Mucosa of rectum (tissue), 2 donors: ENCODE measurements at regions not wholly inside any gene's neighbourhood (a gene's known extent, or its start where the extent isn't known, plus 50 kb on each side); places are given as distances from the start of the nearest gene placed in this dataset.

Source experiments
- H3K27ac ChIP-seq, 2 donors: one replicate each; pipeline ENCODE4 v1.7.0; 2013; ENCODE audit warnings: inconsistent platforms in 2 of 2, low read depth in 2 of 2, low read length in 2 of 2
- H3K27me3 ChIP-seq, 2 donors: one replicate each; pipeline ENCODE4 v1.7.0; 2013; ENCODE audit warnings: low read length in 2 of 2; ENCODE audit not compliant: control insufficient read depth in 2 of 2, insufficient read depth in 2 of 2
- H3K36me3 ChIP-seq, 2 donors: one replicate each; pipeline ENCODE4 v1.7.0; 2013; ENCODE audit warnings: low read length in 2 of 2; ENCODE audit not compliant: control insufficient read depth in 2 of 2, insufficient read depth in 2 of 2
- H3K4me1 ChIP-seq, 2 donors: one replicate each; pipeline ENCODE4 v1.7.0; 2013; ENCODE audit warnings: low read length in 2 of 2, mild to moderate bottlenecking in 1 of 2; ENCODE audit not compliant: control insufficient read depth in 2 of 2, insufficient read depth in 2 of 2
- H3K4me3 ChIP-seq, 2 donors: one replicate each; pipeline ENCODE4 v1.7.0; 2013; ENCODE audit warnings: low read length in 2 of 2
- H3K9ac ChIP-seq, 2 donors: one replicate each; pipeline ENCODE4 v1.7.0; 2013; ENCODE audit warnings: low read length in 2 of 2, low read depth in 1 of 2, mild to moderate bottlenecking in 1 of 2
- H3K9me3 ChIP-seq, 2 donors: one replicate each; pipeline ENCODE4 v1.7.0; 2013; ENCODE audit warnings: low read length in 2 of 2; ENCODE audit not compliant: control insufficient read depth in 2 of 2
- donor health status: healthy.
- donor health status: Normal muscosa, but diverticular disease.

GRCh38 chr2:19677215-19677777, 224.5 kb downstream of the TTC32 start:
- Histone ChIP-seq H3K9ac (no peak overlapping the region), H3K9me3 (no peaks in the 10 kb centered on the region), H3K27ac (no peak overlapping the region), H3K27me3 (no peaks in the 10 kb centered on the region), H3K36me3 (no peaks in the 10 kb centered on the region), H3K4me1 (no peaks in the 10 kb centered on the region), H3K4me3 (no peak overlapping the region)

DNA sequence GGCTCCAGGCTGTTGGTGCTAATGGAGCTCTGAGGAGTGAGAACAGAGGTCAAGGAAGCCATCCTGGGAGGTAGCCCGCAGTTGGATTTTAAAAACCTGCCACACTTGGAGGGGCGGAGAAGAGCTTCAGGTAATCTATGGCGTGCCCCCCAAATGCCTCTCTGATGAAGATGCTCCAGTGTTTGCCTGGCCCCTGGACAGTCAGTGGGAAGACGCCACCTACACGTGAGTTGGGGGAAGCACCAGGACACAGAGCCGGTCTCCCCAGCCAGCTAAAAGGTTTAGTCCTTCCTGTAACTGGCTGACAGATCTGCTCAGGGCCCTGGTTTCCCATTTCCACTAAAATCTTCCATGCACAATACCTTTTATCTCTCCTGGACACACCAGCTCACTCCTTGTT, 225.0 kb downstream of the TTC32 start:
- H3K4me1 ChIP-seq, result no peaks in the 10 kb centered on the region
- no peaks in the 10 kb centered on the region for H3K36me3 ChIP-seq
- H3K27ac ChIP-seq, result no peak overlapping the region
- no peaks in the 10 kb centered on the region for H3K9me3 ChIP-seq
- H3K9ac ChIP-seq, result no peak overlapping the region
- H3K4me3 ChIP-seq, result no peak overlapping the region
- no peaks in the 10 kb centered on the region for H3K27me3 ChIP-seq

- Histone ChIP-seq H3K36me3 (no peaks in the 10 kb centered on the region), H3K4me3 (no peak overlapping the region), H3K9ac (no peak overlapping the region), H3K4me1 (no peaks in the 10 kb centered on the region), H3K27me3 (no peaks in the 10 kb centered on the region), H3K9me3 (no peaks in the 10 kb centered on the region), H3K27ac (no peak overlapping the region)
These were observed 225.8 kb downstream of the TTC32 start for GRCh38 chr2:19675856-19676460.

GRCh38 chr2:19675003-19675629, 226.7 kb downstream of the TTC32 start:
- Histone ChIP-seq H3K27ac (no peak overlapping the region), H3K4me3 (no peak overlapping the region), H3K36me3 (no peaks in the 10 kb centered on the region), H3K9ac (no peak overlapping the region), H3K27me3 (no peaks in the 10 kb centered on the region), H3K9me3 (no peaks in the 10 kb centered on the region), H3K4me1 (no peaks in the 10 kb centered on the region)

GRCh38 chr2:19674051-19675002, 227.5 kb downstream of the TTC32 start:
- H3K9ac ChIP-seq, result no peak overlapping the region
- no peak overlapping the region for H3K4me3 ChIP-seq
- H3K27me3 ChIP-seq, result no peaks in the 10 kb centered on the region
- no peaks in the 10 kb centered on the region for H3K9me3 ChIP-seq
- no peak overlapping the region for H3K27ac ChIP-seq
- no peaks in the 10 kb centered on the region for H3K36me3 ChIP-seq
- H3K4me1 ChIP-seq, result no peaks in the 10 kb centered on the region

DNA sequence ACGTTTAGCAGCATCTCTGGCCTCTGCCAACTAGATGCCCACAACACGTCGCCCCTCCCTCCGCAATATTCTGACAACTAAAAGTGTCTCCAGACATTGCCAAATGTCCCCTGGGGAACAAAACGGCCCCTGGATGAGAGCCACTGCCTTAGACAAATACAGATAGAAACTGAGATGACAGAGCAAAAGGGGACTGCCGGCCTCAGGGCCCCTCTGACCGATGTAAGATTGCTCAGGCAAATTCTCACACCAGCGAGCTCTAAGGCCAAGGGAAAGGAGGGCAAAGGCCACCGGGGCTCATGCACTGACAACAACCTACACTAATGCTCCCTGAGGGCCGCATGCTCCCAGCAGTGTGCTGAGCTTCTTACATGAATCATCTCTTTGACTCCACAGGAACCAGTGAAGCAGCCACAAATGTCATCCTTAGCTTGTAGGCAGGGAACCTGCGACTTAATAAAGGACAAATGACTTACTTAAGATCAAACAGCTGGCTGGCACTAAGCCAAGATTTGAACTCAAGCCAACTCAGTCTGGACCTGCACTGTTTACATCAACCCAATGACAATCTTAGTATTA, 228.5 kb downstream of the TTC32 start:
- Histone ChIP-seq H3K27ac (no peak overlapping the region), H3K9ac (no peak overlapping the region), H3K4me1 (no peaks in the 10 kb centered on the region), H3K36me3 (no peaks in the 10 kb centered on the region), H3K9me3 (no peaks in the 10 kb centered on the region), H3K27me3 (no peaks in the 10 kb centered on the region), H3K4me3 (no peak overlapping the region)

DNA sequence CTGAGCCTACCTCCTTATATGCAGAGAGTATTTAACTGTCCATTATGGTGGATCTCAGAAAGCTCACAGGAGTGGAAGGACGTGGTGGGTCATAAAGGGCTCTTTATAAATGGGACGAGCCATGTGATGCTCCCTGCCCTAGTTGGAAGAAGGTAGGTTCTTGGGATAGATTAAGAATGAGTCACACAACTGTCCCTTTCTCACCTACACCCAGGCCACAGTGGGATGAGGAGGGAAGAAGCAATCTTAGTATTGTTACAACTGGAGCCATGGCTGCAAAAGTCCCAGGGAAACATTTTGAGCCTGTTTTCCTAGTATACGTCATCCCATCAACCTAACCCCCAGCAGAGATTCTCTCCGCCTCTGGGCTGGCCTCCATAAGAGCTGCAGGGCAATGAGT, 229.9 kb downstream of the TTC32 start:
- no peak overlapping the region for H3K4me3 ChIP-seq
- H3K27ac ChIP-seq, result no peak overlapping the region
- H3K9me3 ChIP-seq, result no peaks in the 10 kb centered on the region
- H3K9ac ChIP-seq, result no peak overlapping the region
- H3K27me3 ChIP-seq, result no peaks in the 10 kb centered on the region
- no peaks in the 10 kb centered on the region for H3K4me1 ChIP-seq
- no peaks in the 10 kb centered on the region for H3K36me3 ChIP-seq

DNA sequence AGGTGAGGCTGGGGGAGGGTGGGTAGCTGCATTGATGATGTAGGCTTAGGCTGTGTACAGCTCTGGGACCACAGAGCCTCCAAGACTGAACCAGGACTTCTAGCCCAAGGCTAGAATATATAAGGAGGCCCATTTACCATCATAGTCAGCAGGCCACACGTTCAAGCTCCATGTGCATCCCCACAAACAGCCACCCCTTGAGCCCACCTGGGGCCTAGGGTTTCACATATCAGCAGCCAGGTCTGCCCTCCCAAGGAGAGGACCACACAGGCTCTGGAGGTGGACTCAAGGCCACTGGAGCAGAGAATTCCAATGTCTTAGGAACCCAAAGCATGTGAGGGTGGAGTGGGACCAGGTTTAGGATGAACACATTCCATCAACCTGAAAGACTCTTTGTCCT, 230.5 kb downstream of the TTC32 start:
- H3K9ac ChIP-seq, result no peak overlapping the region
- no peak overlapping the region for H3K4me3 ChIP-seq
- no peak overlapping the region for H3K27ac ChIP-seq
- H3K27me3 ChIP-seq, result no peaks in the 10 kb centered on the region
- H3K4me1 ChIP-seq, result no peaks in the 10 kb centered on the region
- H3K9me3 ChIP-seq, result no peaks in the 10 kb centered on the region
- H3K36me3 ChIP-seq, result no peaks in the 10 kb centered on the region

DNA sequence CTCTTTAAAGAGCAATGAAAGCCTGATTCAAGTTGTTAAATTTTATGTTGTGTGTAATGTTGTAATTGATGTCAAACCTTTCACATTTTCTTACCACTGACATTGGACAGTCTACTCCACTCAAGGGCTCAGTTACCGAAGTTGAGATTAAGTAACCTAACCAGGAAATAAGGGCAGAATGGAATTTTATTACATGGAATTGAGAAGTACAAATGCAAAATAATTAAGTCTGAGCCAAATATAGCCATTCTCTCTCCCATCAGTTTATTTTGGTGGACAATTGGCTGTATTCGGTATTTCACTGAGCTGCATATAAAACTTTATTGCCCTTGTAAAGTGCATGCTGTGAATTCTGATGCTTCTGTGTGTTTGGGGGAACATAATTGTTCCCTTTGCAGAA, 231.5 kb downstream of the TTC32 start:
- Histone ChIP-seq H3K9ac (no peak overlapping the region), H3K9me3 (no peaks in the 10 kb centered on the region), H3K27ac (no peak overlapping the region), H3K27me3 (no peaks in the 10 kb centered on the region), H3K4me3 (no peak overlapping the region), H3K36me3 (no peaks in the 10 kb centered on the region), H3K4me1 (no peaks in the 10 kb centered on the region)

GRCh38 chr2:19669559-19669958, 232.2 kb downstream of the TTC32 start:
- Histone ChIP-seq H3K27me3 (no peaks in the 10 kb centered on the region), H3K4me3 (no peak overlapping the region), H3K9ac (no peak overlapping the region), H3K9me3 (no peaks in the 10 kb centered on the region), H3K36me3 (no peaks in the 10 kb centered on the region), H3K4me1 (no peaks in the 10 kb centered on the region), H3K27ac (no peak overlapping the region)
